Body of pancreas (tissue), 4 donors: ENCODE measurements at regions not wholly inside any gene's neighbourhood (a gene's known extent, or its start where the extent isn't known, plus 50 kb on each side); places are given as distances from the start of the nearest gene placed in this dataset.

Experiments used
- POLR2A ChIP-seq, 3 donors: fragments of 450-650 bp; IDR thresholded peaks; one replicate each; pipeline ENCODE4 v1.6.1; 2016; ENCODE audit warnings: antibody characterized with exemption in 3 of 3, mild to moderate bottlenecking in 2 of 3
- TF ChIP-seq, protein P1 (sequence below), 7 experiments: fragments of 450-650 bp in 4 of 7; fragments of 200-600 bp in 3 of 7; sonication (generic) in 3 of 7; IDR thresholded peaks; one replicate each; pipeline ENCODE4 v1.5.1; 2016 to 2019; ENCODE audit warnings: antibody characterized with exemption in 7 of 7

GRCh38 chr10:112052166-112052565, 131.4 kb downstream of the GPAM start:
- no peak for TF ChIP-seq POLR2A (IDR thresholded peaks at IDR 0.05)
- TF ChIP-seq, protein P1, sequence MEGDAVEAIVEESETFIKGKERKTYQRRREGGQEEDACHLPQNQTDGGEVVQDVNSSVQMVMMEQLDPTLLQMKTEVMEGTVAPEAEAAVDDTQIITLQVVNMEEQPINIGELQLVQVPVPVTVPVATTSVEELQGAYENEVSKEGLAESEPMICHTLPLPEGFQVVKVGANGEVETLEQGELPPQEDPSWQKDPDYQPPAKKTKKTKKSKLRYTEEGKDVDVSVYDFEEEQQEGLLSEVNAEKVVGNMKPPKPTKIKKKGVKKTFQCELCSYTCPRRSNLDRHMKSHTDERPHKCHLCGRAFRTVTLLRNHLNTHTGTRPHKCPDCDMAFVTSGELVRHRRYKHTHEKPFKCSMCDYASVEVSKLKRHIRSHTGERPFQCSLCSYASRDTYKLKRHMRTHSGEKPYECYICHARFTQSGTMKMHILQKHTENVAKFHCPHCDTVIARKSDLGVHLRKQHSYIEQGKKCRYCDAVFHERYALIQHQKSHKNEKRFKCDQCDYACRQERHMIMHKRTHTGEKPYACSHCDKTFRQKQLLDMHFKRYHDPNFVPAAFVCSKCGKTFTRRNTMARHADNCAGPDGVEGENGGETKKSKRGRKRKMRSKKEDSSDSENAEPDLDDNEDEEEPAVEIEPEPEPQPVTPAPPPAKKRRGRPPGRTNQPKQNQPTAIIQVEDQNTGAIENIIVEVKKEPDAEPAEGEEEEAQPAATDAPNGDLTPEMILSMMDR (IDR thresholded peaks at IDR 0.05): no peak
